ENCODE measurements at regions not wholly inside any gene's neighbourhood (a gene's known extent, or its start where the extent isn't known, plus 50 kb on each side); places are given as distances from the start of the nearest gene placed in this dataset.

DNA sequence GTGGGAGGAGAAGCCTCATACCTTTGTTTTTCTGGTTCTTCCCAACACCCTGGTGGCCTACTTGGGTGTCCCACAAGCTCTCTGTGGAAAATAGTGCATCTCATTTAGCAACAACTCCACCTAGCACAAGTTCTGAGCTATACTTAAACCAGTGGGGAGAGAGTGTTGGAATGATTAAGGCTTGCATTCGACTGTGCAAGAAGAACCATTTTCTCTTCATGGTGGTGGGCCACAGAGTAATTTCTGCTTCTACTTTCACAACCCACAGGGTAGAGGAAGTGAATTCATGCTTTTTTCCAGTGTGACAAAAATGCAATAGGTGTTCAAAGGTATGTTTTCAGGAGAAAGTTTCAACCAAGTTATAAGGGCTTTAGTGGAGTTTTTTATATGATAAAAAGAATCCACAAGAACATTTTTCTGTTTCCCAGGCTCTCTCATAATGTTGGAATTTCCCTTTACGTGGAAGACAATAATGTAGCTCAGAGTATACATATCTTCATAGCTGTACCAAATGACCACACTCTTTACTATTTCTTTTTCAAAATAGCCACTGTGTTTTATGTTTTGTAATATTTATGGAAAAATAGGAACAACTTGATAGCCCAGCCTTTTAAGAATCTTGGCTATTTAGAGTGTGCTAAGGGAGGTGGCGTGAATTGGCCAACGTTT lies 80.3 kb upstream of the HHIP start:
- TF ChIP-seq EZH2 (IDR thresholded peaks at IDR 0.05; ENCODE audit: insufficient read depth, poor library complexity, severe bottlenecking) (no peak), EZH2phosphoT487 (IDR thresholded peaks at IDR 0.05; ENCODE audit: insufficient read depth, low read depth) (no peak)
